GM12873 (cell line): ENCODE measurements at regions not wholly inside any gene's neighbourhood (a gene's known extent, or its start where the extent isn't known, plus 50 kb on each side); places are given as distances from the start of the nearest gene placed in this dataset.

Source experiments
- CTCF ChIP-seq: IDR thresholded peaks from 2 replicates; pipeline ENCODE4 v1.5.1; 2012; ENCODE audit warnings: low read depth, mild to moderate bottlenecking, moderate library complexity, low read length, control low read depth; ENCODE audit not compliant: insufficient read depth; ENCODE audit errors: missing control alignments

- no peak for TF ChIP-seq CTCF
These were observed 200.3 kb upstream of the NAV3 start for GRCh38 chr12:77630344-77630743.

GRCh38 chr12:77629141-77629540 is 201.6 kb upstream of the NAV3 start:
- no peak for TF ChIP-seq CTCF

GRCh38 chr12:77625441-77625840 is 205.3 kb upstream of the NAV3 start:
- TF ChIP-seq CTCF: no peak

- TF ChIP-seq CTCF: no peak
These were observed 211.3 kb upstream of the NAV3 start for GRCh38 chr12:77619425-77619824.

GRCh38 chr12:77617818-77618217 is 212.9 kb upstream of the NAV3 start:
- no peak for TF ChIP-seq CTCF

GRCh38 chr12:77615332-77615731 is 215.4 kb upstream of the NAV3 start:
- TF ChIP-seq CTCF: peak; percentile 32

GRCh38 chr12:77613411-77613810 is 217.3 kb upstream of the NAV3 start:
- TF ChIP-seq CTCF: no peak

GRCh38 chr12:77610446-77610845 is 220.2 kb upstream of the NAV3 start:
- TF ChIP-seq CTCF: no peak
